NOMO-1 treated with DMSO at 0.1 percent for 48 hours (cell line): ENCODE measurements at regions not wholly inside any gene's neighbourhood (a gene's known extent, or its start where the extent isn't known, plus 50 kb on each side); places are given as distances from the start of the nearest gene placed in this dataset.

Source experiments
- DNase-seq: peaks from one replicate; lab custom pipeline; 2025; ENCODE audit not compliant: unreplicated experiment; lab: John Stamatoyannopoulos, UW

DNA sequence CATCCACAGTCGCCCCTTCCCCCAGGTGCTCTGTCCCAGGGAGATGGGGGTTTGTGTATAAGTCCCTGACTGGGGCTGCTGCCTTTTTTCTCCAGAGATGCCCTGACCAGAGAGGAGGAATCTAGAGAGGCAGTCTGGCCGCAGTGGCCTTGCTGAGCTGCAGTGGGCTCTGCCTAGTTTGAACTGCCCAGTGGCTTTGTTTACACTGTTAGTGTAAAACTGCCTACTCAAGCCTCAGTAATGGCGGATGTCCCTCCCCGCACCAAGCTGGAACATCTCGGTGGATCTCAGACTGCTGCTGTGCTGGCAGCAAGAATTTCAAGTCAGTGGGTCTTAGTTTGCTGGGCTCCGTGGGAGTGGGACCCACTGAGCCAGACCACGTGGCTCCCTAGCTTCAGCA lies 102.6 kb upstream of the GIMD1 start:
- DNase-seq = no peak

DNA sequence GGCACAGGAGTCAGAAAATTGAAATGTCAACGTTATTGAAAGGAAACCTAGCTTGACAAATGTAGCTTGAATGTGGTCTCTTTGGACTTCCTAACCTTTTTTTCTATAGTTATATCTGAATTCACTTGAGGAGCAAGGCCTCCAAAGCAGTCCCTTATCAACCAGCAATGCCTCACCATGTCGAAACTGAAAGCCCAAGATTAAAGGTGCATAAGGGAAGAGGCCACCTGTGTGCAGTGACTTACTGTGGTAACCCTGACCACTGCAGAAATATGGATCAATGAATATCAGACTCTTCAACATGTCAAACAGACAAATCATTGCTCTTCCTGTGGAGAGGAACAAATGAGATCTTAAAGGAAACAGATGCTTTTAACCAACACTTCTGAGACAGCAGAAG lies 95.0 kb upstream of the GIMD1 start:
- no peak for DNase-seq

DNA sequence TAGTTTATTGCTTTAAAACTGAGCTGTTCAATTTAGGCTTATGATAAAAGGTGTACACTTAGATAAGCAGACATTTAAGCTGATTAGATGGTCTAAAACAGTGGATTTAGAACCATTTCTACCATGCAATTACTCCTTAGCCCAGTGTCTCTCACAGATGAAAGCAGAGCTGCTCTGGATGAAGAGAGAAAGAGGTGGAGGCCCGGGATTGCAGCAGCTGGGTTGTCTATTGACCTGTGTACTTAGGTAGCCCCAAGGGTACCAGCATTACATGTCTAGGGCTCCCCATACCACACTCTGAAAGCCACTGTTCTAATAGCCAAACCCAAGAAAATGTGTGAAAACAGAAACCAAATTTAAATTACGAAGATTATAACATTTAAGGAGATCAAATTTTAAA lies 86.0 kb upstream of the GIMD1 start:
- DNase-seq = no peak

DNA sequence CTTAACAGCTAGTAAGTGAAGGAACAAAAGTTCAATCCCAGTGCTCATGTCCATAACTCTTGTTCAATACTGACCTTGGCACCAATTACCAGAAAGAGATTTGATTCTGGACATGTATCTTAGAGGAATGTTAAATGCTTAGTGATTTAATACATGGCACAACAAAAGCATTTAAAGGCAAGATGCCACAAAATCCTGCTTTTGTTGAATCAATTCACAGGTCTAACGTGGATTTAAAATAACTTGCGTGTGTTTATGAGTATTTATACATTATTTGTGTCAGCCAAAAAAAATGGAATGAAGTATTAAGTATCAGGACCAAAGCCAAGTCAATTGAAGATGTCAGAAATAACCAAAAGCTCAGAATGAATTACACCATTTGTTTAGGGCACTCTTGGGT lies 85.4 kb upstream of the GIMD1 start:
- no peak for DNase-seq

DNA sequence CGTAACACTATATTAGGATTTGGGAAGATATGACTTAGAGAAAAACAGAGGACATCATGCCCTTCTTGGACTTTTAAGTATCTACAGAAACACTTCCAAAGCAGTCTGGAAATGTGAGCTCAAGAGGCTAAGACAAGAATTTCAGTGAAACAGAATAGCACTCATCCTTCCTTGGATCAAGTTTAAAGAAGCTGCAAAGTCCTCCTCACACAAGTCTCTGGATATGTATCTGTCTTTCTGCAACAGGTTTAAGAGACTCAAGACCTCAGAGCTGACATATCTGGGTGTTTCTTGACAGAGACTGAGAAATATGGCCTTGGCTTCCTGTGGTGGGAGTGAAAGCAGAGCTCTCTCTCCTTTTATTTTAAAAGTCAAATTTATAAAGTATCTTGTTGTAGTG lies 82.5 kb upstream of the GIMD1 start:
- no peak for DNase-seq

DNA sequence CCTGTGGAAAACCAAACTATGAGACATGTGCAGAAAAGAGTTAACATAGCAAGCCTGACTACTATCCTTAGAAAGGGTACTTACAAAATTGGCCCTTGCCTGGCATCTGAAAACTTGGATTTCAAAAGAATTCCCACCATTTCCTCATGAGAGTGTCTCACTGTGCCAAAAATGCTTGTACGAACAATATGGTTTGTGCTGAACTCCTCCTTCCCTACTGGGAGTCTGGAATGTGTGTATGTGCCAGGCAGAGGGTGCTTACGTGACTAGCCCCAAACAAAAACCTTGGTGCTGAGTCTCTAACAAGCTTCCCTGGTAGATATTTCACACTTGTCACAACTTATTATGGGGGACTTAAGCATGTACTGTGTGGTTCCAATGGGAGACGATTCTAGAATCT lies 81.7 kb upstream of the GIMD1 start:
- no peak for DNase-seq

DNA sequence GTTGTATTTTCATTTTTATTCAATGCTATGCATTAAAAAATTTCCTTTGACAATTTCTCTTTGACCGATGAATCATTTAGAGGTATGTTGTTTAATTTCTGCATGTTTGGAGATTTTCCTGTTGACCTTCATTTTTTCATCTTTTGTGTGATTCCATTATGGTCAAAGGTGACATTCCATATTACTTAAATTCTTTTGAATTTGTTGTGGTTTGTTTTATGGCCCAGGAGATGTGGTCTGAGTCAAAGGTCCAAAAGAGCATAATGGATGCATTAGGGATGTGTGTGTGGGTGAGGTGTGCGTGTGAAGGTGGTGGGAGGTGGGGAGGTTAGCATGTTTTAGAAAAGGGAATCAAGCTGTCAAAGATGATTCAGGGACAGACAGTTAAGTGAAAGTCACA lies 76.0 kb upstream of the GIMD1 start:
- no peak for DNase-seq

DNA sequence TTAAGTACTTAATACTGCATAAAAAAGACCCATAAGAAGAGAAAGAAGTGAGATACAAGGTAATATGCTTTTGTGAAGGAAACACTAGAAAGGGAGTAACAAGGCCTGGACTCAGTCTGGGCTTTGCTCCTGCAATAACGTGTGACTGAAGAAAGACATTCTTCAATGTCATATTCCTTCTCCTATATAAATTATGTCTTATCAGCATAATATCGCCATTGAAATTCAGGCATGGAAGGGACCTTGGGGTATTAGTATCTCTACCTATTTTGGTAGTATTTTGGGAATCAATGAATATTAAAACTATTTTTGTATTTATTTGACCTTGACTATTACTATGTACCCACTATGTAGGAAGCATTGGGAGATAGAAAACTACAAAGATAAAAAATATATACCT lies 62.2 kb upstream of the GIMD1 start:
- DNase-seq = no peak

DNA sequence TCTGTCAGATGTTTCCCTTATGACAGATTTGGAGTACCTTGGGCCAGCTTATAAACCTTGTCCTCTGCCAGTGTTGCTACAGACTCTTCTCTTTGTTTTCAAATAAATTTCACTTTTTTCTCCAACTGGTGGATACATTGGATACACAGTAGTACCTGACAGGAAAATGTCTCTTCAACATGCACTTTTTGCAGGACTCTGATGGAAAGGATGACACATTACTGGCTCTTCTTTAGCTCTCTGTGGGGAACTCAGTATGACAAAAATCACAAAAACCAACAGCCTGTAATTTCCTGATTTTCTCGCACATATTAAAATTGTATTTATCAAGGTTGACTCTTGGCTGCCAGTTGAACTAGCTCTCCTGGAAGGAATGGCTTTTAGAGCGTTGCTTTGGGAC lies 61.3 kb upstream of the GIMD1 start:
- DNase-seq = no peak

DNA sequence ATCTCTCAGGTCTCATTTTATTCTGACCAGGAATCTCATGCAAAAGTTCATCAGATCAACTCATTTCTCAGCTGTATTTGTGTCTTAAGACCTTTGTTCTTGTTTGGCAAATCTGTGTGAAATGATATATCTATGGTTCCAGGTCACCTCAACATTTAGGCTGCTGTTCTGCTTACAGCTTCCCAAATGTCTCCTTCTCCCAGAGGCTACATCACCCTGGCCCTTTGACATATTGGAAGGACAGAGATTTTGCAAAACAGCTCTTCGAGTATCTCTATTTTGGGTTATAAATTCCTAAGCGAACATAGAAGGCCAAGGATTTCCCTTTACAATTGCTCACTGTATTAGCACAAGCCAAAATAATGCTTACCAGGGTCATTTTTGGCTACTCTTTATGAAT lies 57.5 kb upstream of the GIMD1 start:
- no peak for DNase-seq

DNA sequence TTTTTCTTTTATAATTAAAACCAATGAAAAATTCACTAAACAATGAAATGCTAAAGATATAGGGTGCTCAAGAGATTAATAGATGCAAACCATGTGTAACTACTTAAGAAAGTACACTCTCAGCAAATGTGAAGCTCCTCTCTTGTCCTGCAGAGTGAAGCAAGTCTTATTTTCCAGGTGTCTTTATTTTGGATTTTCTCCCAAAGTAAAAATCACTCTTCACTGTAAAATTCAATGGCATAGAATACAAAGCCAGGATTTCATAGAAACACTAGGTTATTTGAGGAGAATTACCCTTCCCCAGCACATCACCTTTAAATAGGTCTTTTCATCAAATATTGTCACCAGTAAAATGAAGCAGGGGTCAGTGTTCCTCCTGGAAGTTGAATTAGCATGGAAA lies 57.0 kb upstream of the GIMD1 start:
- no peak for DNase-seq

DNA sequence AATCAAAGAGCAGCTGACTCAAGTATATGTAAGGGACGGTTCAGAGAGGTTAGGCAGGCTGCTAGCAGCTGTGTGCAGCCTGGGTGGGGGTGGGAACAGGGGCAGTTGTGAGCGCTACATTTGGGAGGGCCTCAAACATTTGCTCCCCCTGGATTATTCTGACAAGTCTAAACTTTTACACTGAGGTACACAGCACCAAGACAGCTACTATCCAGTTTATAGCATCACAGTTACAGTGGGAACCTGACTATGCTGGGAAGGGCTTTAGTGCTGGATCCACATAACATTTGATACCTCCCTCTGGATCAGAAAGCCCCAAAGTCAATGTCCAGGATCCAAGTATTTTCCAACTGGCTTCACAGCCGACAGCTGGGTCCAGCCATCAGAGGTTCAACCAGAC lies 55.8 kb upstream of the GIMD1 start:
- no peak for DNase-seq

DNA sequence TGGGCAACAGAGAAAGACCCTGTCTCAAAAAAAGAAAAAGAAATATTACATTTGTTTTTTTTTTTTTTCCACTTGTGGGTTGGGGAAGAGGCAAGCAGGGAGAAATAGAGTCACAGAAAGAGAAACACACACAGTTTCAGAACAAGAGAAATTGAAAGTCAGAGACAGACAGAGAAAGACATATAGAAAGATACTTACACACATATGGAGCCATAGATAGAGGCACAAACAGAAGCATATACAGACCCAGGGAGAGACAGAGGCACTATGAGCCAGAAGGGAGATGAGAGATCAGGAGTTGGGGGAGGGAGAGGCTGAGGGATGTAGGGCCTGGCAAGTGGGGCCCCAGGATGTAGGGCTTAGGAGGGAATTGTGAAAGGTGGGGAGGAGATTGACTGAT lies 55.2 kb upstream of the GIMD1 start:
- DNase-seq = no peak

DNA sequence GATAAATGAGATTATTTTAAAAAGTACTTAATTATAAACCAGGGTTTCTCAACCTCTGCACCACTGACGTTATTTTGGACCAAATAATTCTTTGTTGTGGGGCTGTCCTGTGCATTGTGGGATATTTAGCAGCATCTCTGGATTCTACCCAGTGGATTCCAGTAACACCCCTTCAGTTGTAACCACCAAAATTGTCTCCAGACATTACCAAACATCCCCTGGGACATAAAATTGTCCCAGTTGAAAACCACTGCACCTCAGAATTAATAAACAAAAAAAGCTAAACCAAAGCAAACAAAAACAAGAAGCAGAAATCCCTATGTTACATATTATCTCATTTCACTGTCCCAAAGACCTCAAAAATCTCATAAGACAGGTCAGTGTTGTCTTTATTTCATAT lies 54.2 kb upstream of the GIMD1 start:
- no peak for DNase-seq

DNA sequence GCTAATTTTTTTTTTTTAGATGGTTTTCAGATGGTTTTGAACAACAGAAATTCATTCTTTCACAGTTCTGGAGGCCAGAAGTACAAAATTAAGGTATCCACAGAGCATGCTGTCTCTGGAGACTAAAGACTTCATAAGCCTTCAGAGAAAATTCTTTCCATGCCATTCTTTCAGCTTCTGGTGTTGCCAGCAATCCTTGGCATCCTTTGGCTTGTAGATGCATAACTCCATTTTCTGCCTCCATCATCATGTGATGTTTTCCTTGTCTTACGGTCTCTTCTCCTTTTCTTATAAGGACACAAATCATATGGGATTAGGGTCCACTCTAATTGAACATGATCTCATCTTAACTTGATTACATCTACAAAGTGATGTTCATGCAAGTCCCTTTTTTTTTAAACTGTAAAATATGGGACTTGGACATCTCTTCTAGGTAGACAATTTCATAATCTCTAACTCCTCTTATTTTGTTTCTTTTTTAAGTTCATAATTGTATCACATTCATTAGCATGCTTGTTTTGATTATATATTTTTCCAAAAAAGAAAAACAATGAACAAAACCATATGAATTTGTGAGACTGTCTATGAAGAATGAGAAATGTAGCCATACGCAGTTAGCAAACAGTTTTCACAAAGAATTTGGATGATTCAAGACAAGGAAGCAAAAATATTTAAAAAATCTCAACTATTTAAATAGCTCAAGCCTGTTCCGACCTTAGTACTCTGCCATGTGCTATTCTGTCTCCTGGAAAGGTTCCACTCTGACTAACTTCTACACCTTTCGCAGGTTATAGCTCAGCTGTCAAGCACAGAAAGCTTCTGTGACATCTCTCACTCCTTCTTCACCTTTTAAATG lies 53.1 kb upstream of the GIMD1 start:
- no peak for DNase-seq

DNA sequence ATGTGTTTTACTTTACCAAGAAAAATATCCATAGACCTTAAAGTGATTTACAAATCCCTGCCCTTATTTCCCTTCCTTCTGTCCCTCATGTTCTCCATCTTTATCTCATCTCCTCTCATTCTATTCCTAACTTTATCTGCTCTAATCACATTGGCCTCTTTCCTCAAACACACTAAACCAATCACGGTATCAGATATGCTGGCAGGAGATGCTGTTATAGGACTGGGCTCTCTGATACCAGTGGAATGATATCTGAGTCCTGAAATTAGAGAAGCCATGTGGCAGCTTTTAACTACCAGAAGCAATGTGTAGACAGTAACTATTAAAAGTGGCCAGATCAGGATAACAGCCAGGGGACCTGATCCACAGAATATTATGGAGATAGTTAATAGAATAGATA lies 49.9 kb upstream of the GIMD1 start:
- DNase-seq = no peak
